ENCODE measurements at regions not wholly inside any gene's neighbourhood (a gene's known extent, or its start where the extent isn't known, plus 50 kb on each side); places are given as distances from the start of the nearest gene placed in this dataset.
"Not testable (repeated sequence)": the region's sequence is repeated elsewhere in the genome, so short reads cannot be mapped to it uniquely, and the experiment has no call there.

DNA sequence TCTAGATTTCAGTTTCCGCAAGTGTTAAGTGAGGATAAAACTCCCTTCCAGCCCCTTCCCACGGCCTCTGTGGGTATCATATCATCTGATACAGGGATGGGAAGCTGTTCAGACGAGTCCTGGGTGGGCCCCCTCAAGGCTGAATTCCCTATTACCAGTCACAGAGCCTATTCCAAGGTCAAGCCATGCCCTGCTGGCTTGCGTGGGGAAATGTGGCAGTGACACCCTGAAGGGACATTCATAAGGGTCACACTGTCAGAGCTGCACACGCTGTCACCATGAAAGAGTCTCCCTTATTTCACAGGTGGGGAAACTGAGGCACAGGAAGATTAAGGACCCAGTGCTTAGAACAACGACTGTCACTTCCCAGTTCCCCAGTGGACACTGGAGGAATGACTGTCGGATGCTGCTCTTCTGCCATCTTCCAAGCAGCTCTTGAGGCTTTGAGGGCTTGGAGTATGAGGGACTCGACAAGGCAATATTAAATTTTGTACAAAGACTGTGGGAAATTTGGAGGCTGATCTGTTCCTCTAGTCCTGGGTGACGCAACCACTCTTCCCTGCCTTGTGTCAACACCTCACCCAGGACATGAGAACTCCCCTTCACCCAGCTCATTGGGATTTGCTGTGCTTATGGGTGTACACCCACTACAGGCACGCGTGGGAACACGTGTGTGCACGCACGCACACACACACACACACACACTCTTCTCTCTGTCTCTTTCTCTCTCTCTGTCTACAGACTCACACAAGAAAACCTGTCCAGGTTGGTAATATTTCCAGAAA, 386.0 kb downstream of the RPS24 start:
- DNase-seq = no peak

GRCh38 chr10:78420946-78421735, 387.5 kb downstream of the RPS24 start:
- no peak for DNase-seq

GRCh38 chr10:78424050-78424449, 390.4 kb downstream of the RPS24 start:
- not testable (repeated sequence) for DNase-seq

- no peak for DNase-seq
These were observed 391.1 kb downstream of the RPS24 start for GRCh38 chr10:78424723-78425122.

- DNase-seq = no peak
These were observed 392.5 kb downstream of the RPS24 start for GRCh38 chr10:78426181-78426580.

DNA sequence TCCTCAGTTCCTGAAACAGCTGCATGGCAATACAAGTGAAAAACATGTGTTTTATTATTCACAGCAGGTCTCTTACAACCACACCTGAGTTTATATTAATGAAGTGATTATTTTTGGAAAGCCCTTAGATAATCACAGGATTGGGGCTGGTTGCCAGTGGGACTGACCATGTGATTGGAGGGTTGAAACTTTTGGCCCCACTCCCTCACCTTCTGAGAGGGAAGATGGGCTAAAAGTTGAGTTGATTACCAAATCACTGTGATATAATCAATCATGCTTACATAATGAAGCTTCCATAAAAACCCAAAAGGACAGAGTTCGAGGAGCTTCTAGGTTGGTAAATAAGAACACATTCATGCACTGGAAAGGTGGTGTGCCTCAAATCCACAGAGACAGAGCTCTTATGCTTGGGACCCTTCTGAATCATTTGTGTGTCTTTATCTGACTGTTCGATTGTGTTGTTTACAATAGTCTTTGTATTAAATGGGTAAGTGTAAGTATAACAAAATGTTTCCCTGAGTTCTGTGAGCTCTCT, 393.9 kb downstream of the RPS24 start:
- DNase-seq = no peak

DNA sequence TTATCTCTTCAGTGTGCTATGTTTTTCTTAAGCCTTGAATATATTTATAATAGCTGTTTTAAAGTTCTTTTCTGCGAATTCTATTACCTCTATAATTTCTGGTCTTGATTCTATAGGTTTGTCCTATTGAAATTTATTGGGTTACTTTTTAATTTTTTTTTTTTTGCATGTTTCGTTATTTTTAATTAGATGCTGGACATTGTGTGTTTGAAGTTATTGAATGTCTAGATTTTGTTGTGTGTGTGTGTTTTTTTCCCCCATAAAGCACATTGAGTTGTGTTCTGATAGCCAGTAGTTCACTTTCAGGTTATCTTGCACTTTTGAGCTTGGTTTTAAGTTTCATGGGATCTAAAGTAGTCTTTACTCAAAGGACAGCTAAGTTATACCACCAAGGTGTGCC, 394.9 kb downstream of the RPS24 start:
- no peak for DNase-seq

GRCh38 chr10:78429984-78430383, 396.3 kb downstream of the RPS24 start:
- no peak for DNase-seq

DNA sequence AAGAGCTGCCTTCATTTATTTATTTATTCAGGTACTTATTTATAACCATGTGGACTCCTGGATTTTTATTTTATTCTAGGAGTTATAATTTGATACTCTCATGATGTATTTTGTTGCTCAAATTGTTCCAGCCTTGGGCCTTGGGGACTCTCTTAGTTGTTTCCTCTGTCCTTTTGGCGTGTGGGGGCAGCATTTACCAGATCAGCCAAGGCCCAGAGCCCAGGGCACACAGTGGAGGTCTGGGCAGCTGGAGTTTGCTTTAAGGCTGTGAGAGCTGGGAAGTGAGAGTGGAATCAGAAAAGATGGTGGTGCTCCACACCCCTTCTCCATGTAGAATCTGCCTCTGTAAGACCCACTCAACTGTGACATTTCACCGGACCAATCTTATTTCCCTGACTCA, 398.9 kb downstream of the RPS24 start:
- DNase-seq = no peak

- DNase-seq = no peak
These were observed 399.5 kb downstream of the RPS24 start for GRCh38 chr10:78433076-78433595.

DNA sequence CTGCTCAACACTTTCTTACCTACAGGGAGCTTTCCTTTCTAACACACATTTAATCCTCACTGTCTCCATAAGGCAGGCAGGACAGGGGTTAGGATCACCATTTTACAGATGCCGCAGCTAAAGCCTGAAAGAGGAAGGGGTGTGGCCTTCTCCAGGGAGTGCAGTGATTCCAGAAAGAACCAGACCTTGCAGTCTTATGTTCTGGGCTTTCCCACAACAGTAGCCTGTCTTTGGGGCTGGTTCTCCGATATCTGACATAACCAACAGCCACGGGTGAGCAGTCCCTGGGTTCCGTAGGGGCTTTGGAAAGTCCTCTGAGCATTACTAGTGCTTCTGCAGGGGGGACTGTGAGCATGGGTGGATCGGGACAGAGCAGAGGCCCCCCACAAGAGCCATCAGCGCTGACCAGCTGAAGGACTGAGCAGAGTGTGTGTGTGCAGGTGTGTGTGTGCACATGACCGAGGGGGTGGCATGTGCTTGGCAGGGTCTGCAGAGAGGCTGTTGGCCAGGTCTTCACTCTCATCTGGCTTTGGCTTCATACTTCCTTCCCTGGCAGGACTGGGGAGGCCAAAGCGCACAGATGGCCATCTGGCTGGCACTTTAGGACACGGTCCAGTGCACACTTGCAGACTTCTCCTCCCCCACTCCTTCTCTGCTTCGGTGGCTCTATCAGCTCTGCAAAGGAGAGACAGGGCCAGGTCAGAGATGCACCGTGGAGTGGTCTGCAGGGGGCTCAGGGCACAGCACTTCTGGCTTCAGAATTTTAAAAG, 400.3 kb downstream of the RPS24 start:
- no peak for DNase-seq

DNA sequence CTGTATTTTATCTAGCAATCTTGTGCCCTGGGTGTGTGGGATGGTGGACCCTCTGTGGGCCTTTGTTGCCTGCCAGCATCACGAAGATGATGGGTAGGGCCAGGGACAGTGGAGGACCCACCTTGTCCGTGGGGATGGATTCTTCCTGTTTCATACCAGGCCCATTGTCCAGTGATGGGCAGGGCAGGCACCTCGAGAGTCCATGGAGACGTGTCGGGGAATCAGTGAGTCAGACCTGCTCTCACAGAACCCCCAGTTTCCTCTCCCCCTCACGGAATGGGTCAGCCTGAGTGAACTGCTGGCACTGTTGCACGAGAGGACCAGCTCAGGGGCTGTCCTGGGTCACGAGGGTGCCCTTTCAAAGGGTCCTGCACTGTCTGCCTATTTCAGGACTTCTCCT, 401.2 kb downstream of the RPS24 start:
- DNase-seq = no peak

- DNase-seq = no peak
These were observed 402.0 kb downstream of the RPS24 start for GRCh38 chr10:78435484-78436221.

DNA sequence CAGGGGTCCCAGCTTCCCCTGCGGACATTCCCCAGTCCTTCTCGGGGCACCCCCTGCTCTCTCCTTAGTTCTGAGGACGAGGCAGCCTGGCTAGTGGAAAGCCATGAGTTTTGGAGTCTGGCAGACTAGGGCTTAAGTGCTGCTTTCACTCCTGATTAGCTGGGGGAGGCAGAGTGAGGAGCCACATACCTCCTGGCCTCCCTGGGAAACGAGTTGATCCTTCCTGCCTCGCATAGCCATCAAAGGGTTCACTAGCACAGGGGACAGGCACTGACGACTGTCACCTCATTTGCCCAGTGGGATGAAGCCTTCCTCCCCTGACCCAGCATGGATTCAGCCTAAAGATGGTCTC, 402.5 kb downstream of the RPS24 start:
- no peak for DNase-seq

DNA sequence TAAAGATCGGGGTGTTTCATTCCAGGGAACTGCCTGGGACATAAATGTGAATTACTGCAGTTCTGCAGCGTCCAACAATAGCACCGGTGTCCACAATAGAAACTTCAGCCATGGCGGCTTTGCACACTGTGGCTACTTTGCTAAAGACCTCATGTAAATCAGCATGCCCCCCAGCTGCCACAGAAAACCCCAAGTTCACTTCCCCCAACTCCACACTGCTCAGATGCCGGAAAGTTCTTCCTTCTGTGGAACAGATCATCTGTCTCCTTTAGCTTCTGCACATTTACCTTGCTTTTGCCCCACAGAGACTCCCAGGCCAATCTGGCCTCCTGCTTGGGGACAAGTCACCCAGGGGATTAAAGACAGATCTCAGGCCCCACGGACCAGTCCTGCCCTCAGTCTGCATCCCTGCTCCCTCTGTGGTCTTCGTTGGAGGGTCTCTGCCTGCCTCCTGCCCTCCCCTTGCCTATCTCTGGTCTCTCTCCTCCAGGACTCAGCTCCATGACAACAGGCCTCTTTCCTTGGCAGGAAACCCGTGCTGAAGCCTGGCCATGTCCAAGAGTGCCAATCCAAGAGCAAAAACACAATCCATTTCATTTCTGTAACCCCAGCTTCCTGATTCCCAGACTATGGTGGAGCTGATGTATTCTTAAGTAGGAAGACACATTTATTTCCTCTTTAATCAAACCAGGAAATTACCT, 403.2 kb downstream of the RPS24 start:
- DNase-seq = no peak

DNA sequence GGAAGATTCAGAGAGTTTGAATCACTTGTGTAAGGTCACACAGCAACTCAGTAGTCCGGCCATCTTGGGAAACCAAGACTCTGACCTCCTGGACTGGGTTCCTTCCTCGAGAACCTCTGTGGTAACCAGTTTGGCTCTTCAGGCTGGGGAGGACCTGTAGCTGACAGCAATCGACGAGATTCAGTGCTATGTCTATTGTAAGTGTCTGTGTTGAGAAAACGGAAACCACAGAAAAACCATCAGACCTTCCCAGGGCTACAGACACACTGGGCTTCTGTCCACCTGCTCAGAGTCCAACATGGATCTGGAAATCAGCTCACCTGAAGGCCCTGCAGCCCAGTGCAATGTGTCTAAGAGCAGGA, 403.7 kb downstream of the RPS24 start:
- DNase-seq = no peak

DNA sequence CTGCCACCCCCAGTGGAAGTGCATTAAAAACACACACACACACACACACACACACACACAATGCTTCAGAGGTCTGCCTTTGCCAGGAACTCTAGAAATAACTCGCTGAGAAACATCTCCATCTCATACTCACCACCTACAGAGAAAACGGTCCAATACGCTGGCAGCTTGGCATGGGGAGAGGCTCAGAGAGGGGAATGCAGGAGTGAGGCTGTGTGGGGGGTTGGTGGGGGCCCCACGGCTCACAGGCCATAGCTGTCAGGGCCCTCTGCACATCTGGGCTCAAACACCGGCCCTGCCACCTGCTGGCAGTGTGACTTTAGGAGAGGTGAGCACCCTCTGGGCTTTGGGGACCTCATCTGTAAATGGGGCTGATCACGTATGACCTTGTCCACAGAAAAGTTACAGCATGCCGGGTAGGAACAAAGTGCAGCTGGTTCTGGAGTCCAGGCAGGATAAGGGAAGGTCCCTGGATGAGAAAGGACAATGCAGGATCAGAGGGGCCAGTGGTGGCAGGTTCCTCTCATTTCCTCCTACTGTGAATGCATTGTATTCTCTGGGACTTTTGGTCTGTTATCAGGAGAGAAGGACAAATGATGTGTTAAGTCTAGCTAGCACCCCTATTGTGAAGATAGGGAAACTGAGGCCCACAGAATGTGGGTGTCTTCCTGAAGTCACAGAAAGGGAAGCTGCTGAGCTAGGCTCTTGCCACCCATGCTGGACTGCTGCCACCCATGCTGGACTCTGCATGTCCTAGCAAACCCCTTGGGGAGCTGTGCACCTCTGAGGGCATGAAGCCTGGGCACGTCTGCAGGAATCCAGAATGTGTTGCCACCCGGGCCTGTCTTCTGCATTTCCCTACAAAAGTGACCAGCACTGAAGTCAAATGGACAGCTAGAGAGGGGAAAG, 404.6 kb downstream of the RPS24 start:
- DNase-seq = no peak

DNA sequence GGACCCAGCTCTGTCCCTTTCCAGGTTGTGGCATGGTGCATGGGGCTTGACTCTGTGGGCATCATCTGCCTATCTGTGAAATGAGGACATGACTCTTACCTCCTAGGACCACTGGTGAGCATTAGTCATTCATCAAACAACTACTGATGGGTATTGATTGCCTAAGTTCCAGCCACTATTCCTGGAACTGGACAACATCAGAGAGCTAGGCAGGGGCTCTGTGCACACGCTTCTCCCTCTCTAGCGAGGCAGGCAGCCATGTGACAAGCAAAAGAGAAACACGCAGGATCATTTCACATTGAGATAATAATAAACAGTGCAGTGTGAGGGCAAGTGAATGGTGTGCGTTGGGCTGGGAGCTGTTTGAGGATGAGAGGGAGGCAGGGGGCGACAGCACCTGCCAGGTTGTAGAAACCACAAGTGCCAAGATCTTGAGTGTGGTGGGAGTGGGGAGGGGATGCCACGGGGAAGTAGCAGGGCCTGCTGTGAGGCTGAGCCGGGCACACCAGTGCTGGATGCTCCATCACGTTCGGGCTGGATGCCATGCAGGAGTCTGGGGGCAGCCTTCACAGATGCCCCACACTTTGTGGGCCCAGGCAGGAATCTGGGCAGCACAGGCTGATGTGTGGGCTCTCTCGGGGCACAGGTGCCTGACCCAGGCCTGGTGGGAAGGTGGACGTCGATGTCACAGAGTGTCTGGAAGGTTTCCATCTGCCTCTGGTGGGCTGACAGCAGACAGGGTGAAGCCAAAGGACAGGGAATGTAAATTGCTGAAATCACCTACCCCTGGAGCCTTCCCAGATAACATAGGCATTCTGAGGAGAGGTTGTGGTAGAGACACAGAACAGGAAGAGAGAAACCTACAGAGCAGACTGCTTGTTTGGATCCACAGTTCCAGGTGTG, 405.5 kb downstream of the RPS24 start:
- DNase-seq = no peak

DNA sequence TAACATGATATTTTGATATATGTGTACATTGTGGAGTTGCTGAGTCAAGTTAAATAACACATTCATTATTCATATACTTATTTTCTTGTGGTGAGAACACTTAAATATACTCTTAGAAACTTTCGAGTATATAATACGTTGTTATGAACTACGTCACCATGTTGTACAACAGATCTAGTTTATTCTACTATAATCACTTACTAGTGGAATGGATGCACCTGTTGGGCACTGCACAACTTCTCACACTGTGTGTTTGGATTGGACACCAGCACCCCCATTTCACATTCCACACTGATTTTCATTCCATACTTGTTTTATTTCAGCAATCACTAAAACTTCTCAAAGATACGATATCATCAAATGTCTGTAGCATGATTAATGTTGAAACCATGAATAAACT, 407.3 kb downstream of the RPS24 start:
- no peak for DNase-seq

DNA sequence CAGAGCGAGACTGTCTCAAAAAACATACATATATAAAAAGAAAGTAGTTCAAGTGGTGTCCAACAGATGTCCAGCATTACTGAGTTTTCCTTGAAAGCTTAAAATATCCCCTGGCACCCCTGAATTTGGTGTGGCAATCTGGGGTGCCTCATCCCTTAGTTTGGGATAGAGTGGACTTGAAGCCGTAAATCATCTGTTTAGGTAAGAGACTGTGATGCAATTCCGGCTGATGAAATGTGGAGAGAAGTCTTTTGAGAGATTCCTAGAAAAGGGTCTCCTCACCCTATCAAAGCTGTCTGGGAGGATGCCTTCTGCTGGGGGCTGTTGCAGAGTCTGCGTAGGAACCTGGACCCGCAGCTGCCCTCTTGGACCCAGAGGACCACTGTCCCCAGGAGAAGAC, 408.0 kb downstream of the RPS24 start:
- DNase-seq = no peak

Data from amniotic stem cell (primary cell).